Heart left ventricle (tissue), 16 donors: ENCODE measurements at regions not wholly inside any gene's neighbourhood (a gene's known extent, or its start where the extent isn't known, plus 50 kb on each side); places are given as distances from the start of the nearest gene placed in this dataset.
A peak's percentile ranks its signal among the peaks of the same experiment; 100 is the strongest.

ENCODE experiments used
- ATAC-seq, 4 donors: fragments of 200-7000 bp; cut with Tn5 transposase; one replicate each; pipeline ENCODE4 v1.9.1; 2020 to 2022; ENCODE audit warnings: moderate library complexity in 4 of 4, mild to moderate bottlenecking in 3 of 4, moderate number of reproducible peaks in 1 of 4
- DNase-seq, 5 donors: peaks; one replicate each; pipeline ENCODE4 v3.0.0-alpha.2; 2020
- H3K27ac ChIP-seq, 12 donors: fragments of 200-600 bp; sonication (generic) in 4 of 12; one replicate each; pipeline versions ENCODE4 v1.5.0 to v1.8.0; 2016 to 2022; ENCODE audit warnings: mild to moderate bottlenecking in 2 of 12
- H3K27me3 ChIP-seq, 9 donors: fragments of 200-600 bp; sonication (generic) in 2 of 9; one replicate each; pipeline versions ENCODE4 v1.5.1 to v1.8.0; 2016 to 2022; ENCODE audit warnings: mild to moderate bottlenecking in 3 of 9
- H3K36me3 ChIP-seq, 9 donors: fragments of 200-600 bp; sonication (generic) in 2 of 9; one replicate each; pipeline versions ENCODE4 v1.5.0 to v1.8.0; 2018 to 2022; ENCODE audit warnings: mild to moderate bottlenecking in 2 of 9
- H3K4me1 ChIP-seq, 12 donors: fragments of 200-600 bp; sonication (generic) in 4 of 12; one replicate each; pipeline versions ENCODE4 v1.5.0 to v1.8.0; 2016 to 2022; ENCODE audit warnings: mild to moderate bottlenecking in 3 of 12
- H3K4me3 ChIP-seq, 12 donors: fragments of 200-600 bp; sonication (generic) in 4 of 12; one replicate each; pipeline versions ENCODE4 v1.5.0 to v1.8.0; 2017 to 2022; ENCODE audit warnings: mild to moderate bottlenecking in 9 of 12, moderate library complexity in 4 of 12
- H3K9me3 ChIP-seq, 12 donors: fragments of 200-600 bp; sonication (generic) in 4 of 12; one replicate each; pipeline versions ENCODE4 v1.5.0 to v1.8.0; 2016 to 2022; ENCODE audit warnings: mild to moderate bottlenecking in 1 of 12
- CTCF ChIP-seq, 12 donors: fragments of 200-600 bp; sonication (generic) in 4 of 12; IDR thresholded peaks; one replicate each; pipeline versions ENCODE4 v1.5.0 to v1.8.0; 2018 to 2022; ENCODE audit warnings: antibody characterized with exemption in 12 of 12, mild to moderate bottlenecking in 5 of 12
- POLR2A ChIP-seq, 2 donors: fragments of 450-650 bp; IDR thresholded peaks; one replicate each; pipeline ENCODE4 v1.6.1; 2017; ENCODE audit warnings: antibody characterized with exemption in 2 of 2, mild to moderate bottlenecking in 2 of 2, moderate library complexity in 2 of 2
- WGBS, 4 donors: extraction: QIAGEN DNeasy Blood & Tissue Kit in 2 of 4; methylation state at CpG; one replicate each; pipeline versions ENCODE4 v1.1.5 to v1.1.7; 2013 to 2018; 5-methylcytosine and 5-hydroxymethylcytosine counted together
- intact Hi-C, 10 donors: fragments of 100-400 bp; cut with DNase I; formaldehyde crosslinking; loops; one replicate each; pipeline versions ENCODE4 v1.11.1 to v1.14.2; 2022
- donor health status: ischemic (EF 13 %, LVEDD 7.1; RV severe dilation, severe dysfunction).
- donor health status: healthy with polysubstance abuse.
- donor health status: DM: no; HTN: yes; CAD: no.
- donor health status: DM: no; HTN: no; CAD: no.
- donor health status: ischemic (EF 25% LVEDD 6.9; RV normal size, moderate dysfunction).
- donor health status: ischemic (EF 25% LVEDD 5.7; RV mildly dilated, moderate dysfunction).
- donor health status: healthy.
- donor health status: DM: yes; HTN: yes; CAD: no.
- donor health status: ischemic (EF 35%, LVEDD 5.7; RV mildly dilated, moderate dysfunction).
- donor health status: nonischemic (EF 11% LVEDD 7.7; RV severe dilation, severe dysfunction).
- donor health status: DM: yes; HTN: yes; CAD: no.
- donor health status: PGD.
- donor health status: ischemic (EF 29% LVEDD 5.4; RV normal size, mild dysfunction).
- donor health status: nonischemic (EF 23%, LVEDD 6.1; RV moderate dilation, normal function).

GRCh38 chr3:55272031-55272645, 215.0 kb downstream of the WNT5A start:
- DNase-seq (no peak), ATAC-seq (peak in 2 of 4 donors; percentile 58 to 63)
- Histone ChIP-seq H3K27me3 (peaks cover 0 to 12% (median 0%) of the 10 kb centered on the region in 9 donors), H3K36me3 (no peaks in the 10 kb centered on the region), H3K27ac (no peak overlapping the region), H3K4me3 (no peak overlapping the region), H3K4me1 (peaks cover 0 to 4% (median 0%) of the 10 kb centered on the region in 12 donors), H3K9me3 (no peaks in the 10 kb centered on the region)
- intact Hi-C loops: no loop called here
- TF ChIP-seq POLR2A (IDR thresholded peaks at IDR 0.05) (no peak), CTCF (IDR thresholded peaks at IDR 0.05) (no peak)
- WGBS, 4 donors: 48 to 58% (median 50%) methylated on average over 2 of the region's 2 CpGs

GRCh38 chr3:55271549-55271948, 215.6 kb downstream of the WNT5A start:
- ATAC-seq: no peak
- TF ChIP-seq CTCF (IDR thresholded peaks at IDR 0.05) (no peak), POLR2A (IDR thresholded peaks at IDR 0.05) (no peak)
- H3K36me3 ChIP-seq: no peaks in the 10 kb centered on the region
- intact Hi-C loops: no loop called here
- H3K27me3 ChIP-seq: peaks cover 0 to 12% (median 0%) of the 10 kb centered on the region in 9 donors
- 50 to 61% (median 53%) methylated on average over 4 of the region's 4 CpGs for WGBS, 4 donors
- H3K4me3 ChIP-seq: no peak overlapping the region
- no peak overlapping the region for H3K27ac ChIP-seq
- no peaks in the 10 kb centered on the region for H3K9me3 ChIP-seq
- H3K4me1 ChIP-seq: peaks cover 0 to 4% (median 0%) of the 10 kb centered on the region in 12 donors
- no peak for DNase-seq

- Histone ChIP-seq H3K36me3 (no peaks in the 10 kb centered on the region), H3K9me3 (no peaks in the 10 kb centered on the region), H3K27me3 (peaks cover 0 to 12% (median 0%) of the 10 kb centered on the region in 9 donors), H3K4me3 (no peak overlapping the region), H3K4me1 (peaks cover 0 to 4% (median 0%) of the 10 kb centered on the region in 12 donors), H3K27ac (no peak overlapping the region)
- ATAC-seq: no peak
- WGBS, 4 donors: 46 to 48% (median 47%) methylated on average over 3 of the region's 3 CpGs
- intact Hi-C loops: no loop called here
- TF ChIP-seq CTCF (IDR thresholded peaks at IDR 0.05): no peak
- TF ChIP-seq POLR2A (IDR thresholded peaks at IDR 0.05): no peak
- DNase-seq: no peak
Observed at GRCh38 chr3:55270976-55271375, 216.1 kb downstream of the WNT5A start.

GRCh38 chr3:55269636-55270035, 217.5 kb downstream of the WNT5A start:
- 87 to 95% (median 90%) methylated on average over 4 of the region's 4 CpGs for WGBS, 4 donors
- no peaks in the 10 kb centered on the region for H3K36me3 ChIP-seq
- ATAC-seq: no peak

More at GRCh38 chr3:55269636-55270035, 217.5 kb downstream of the WNT5A start:
- H3K9me3 ChIP-seq: no peaks in the 10 kb centered on the region
- no peak overlapping the region for H3K27ac ChIP-seq
- peaks cover 0 to 4% (median 0%) of the 10 kb centered on the region in 12 donors for H3K4me1 ChIP-seq
- intact Hi-C loops: no loop called here
- peaks cover 0 to 12% (median 0%) of the 10 kb centered on the region in 9 donors for H3K27me3 ChIP-seq
- H3K4me3 ChIP-seq: no peak overlapping the region
- TF ChIP-seq POLR2A (IDR thresholded peaks at IDR 0.05): no peak
- TF ChIP-seq CTCF (IDR thresholded peaks at IDR 0.05): no peak
- no peak for DNase-seq
